ENCODE measurements at regions not wholly inside any gene's neighbourhood (a gene's known extent, or its start where the extent isn't known, plus 50 kb on each side); places are given as distances from the start of the nearest gene placed in this dataset.

GRCh38 chr16:75997606-75998005, 271.3 kb upstream of the CPHXL start:
- no peak for TF ChIP-seq CTCF (IDR thresholded peaks at IDR 0.05; ENCODE audit: control insufficient read depth, extremely low read depth, insufficient read depth)
- H3K4me3 ChIP-seq (ENCODE audit: low read depth, low read length): no peak overlapping the region
- DNase-seq (ENCODE audit: low read depth): no peak

GRCh38 chr16:76007645-76008044, 269.6 kb upstream of the CNTNAP4 start:
- no peak overlapping the region for H3K4me3 ChIP-seq (ENCODE audit: low read depth, low read length)
- DNase-seq (ENCODE audit: low read depth): no peak
- no peak for TF ChIP-seq CTCF (IDR thresholded peaks at IDR 0.05; ENCODE audit: control insufficient read depth, extremely low read depth, insufficient read depth)

- H3K4me3 ChIP-seq (ENCODE audit: low read depth, low read length): no peak overlapping the region
- DNase-seq (ENCODE audit: low read depth): no peak
- TF ChIP-seq CTCF (IDR thresholded peaks at IDR 0.05; ENCODE audit: control insufficient read depth, extremely low read depth, insufficient read depth): no peak
Measured at GRCh38 chr16:76023835-76024234, 253.4 kb upstream of the CNTNAP4 start.

- no peak for TF ChIP-seq CTCF (IDR thresholded peaks at IDR 0.05; ENCODE audit: control insufficient read depth, extremely low read depth, insufficient read depth)
- no peak overlapping the region for H3K4me3 ChIP-seq (ENCODE audit: low read depth, low read length)
- no peak for DNase-seq (ENCODE audit: low read depth)
Measured at GRCh38 chr16:76035689-76036088, 241.5 kb upstream of the CNTNAP4 start.

- TF ChIP-seq CTCF (IDR thresholded peaks at IDR 0.05; ENCODE audit: control insufficient read depth, extremely low read depth, insufficient read depth): no peak
- H3K4me3 ChIP-seq (ENCODE audit: low read depth, low read length): no peak overlapping the region
- no peak for DNase-seq (ENCODE audit: low read depth)
Measured at GRCh38 chr16:76038097-76038496, 239.1 kb upstream of the CNTNAP4 start.

- H3K4me3 ChIP-seq (ENCODE audit: low read depth, low read length): no peak overlapping the region
- no peak for TF ChIP-seq CTCF (IDR thresholded peaks at IDR 0.05; ENCODE audit: control insufficient read depth, extremely low read depth, insufficient read depth)
- no peak for DNase-seq (ENCODE audit: low read depth)
Measured at GRCh38 chr16:76052725-76053124, 224.5 kb upstream of the CNTNAP4 start.

- no peak for DNase-seq (ENCODE audit: low read depth)
- H3K4me3 ChIP-seq (ENCODE audit: low read depth, low read length): no peak overlapping the region
- no peak for TF ChIP-seq CTCF (IDR thresholded peaks at IDR 0.05; ENCODE audit: control insufficient read depth, extremely low read depth, insufficient read depth)
Measured at GRCh38 chr16:76059186-76059585, 218.0 kb upstream of the CNTNAP4 start.

All from LNCaP clone FGC (cell line).